GM18520 (cell line): ENCODE measurements at regions not wholly inside any gene's neighbourhood (a gene's known extent, or its start where the extent isn't known, plus 50 kb on each side); places are given as distances from the start of the nearest gene placed in this dataset.

Experiments
- ATAC-seq: cut with Tn5 transposase; IDR thresholded peaks from one replicate; pipeline ENCODE4 v1.9.1; 2021; ENCODE audit not compliant: unreplicated experiment

- no peak for ATAC-seq
Measured at GRCh38 chr14:71716041-71716772, 216.0 kb upstream of the RGS6 start.

- ATAC-seq = no peak
Measured at GRCh38 chr14:71720978-71721624, 211.1 kb upstream of the RGS6 start.

GRCh38 chr14:71721791-71722190, 210.4 kb upstream of the RGS6 start:
- no peak for ATAC-seq

- no peak for ATAC-seq
Measured at GRCh38 chr14:71722885-71723284, 209.3 kb upstream of the RGS6 start.

GRCh38 chr14:71725922-71726579, 206.2 kb upstream of the RGS6 start:
- no peak for ATAC-seq

GRCh38 chr14:71726580-71727021, 205.6 kb upstream of the RGS6 start:
- ATAC-seq = no peak

- no peak for ATAC-seq
Measured at GRCh38 chr14:71728386-71728785, 203.8 kb upstream of the RGS6 start.

- no peak for ATAC-seq
Measured at GRCh38 chr14:71729596-71729995, 202.6 kb upstream of the RGS6 start.

- no peak for ATAC-seq
Measured at GRCh38 chr14:71730471-71730870, 201.8 kb upstream of the RGS6 start.

- no peak for ATAC-seq
Measured at GRCh38 chr14:71731096-71731495, 201.1 kb upstream of the RGS6 start.

GRCh38 chr14:71733210-71733883, 198.9 kb upstream of the RGS6 start:
- no peak for ATAC-seq

GRCh38 chr14:71734076-71734475, 198.2 kb upstream of the RGS6 start:
- no peak for ATAC-seq

GRCh38 chr14:71734885-71735284, 197.3 kb upstream of the RGS6 start:
- no peak for ATAC-seq

- no peak for ATAC-seq
Measured at GRCh38 chr14:71737760-71738159, 194.5 kb upstream of the RGS6 start.

- ATAC-seq = no peak
Measured at GRCh38 chr14:71739273-71739990, 192.8 kb upstream of the RGS6 start.

GRCh38 chr14:71741241-71741640, 191.0 kb upstream of the RGS6 start:
- ATAC-seq = no peak

- ATAC-seq = no peak
Measured at GRCh38 chr14:71742485-71742884, 189.7 kb upstream of the RGS6 start.

- ATAC-seq = no peak
Measured at GRCh38 chr14:71745072-71745471, 187.2 kb upstream of the RGS6 start.

- ATAC-seq = no peak
Measured at GRCh38 chr14:71748196-71748595, 184.0 kb upstream of the RGS6 start.

- no peak for ATAC-seq
Measured at GRCh38 chr14:71749613-71750238, 182.5 kb upstream of the RGS6 start.
